GM12892 (cell line): ENCODE measurements at regions not wholly inside any gene's neighbourhood (a gene's known extent, or its start where the extent isn't known, plus 50 kb on each side); places are given as distances from the start of the nearest gene placed in this dataset.

Source experiments
- POLR2A ChIP-seq: IDR thresholded peaks from 2 replicates; pipeline ENCODE4 v1.6.1; 2011; ENCODE audit warnings: low read depth, low read length, control low read depth
- POLR2AphosphoS5 ChIP-seq: IDR thresholded peaks from 2 replicates; pipeline ENCODE4 v1.6.1; 2011; ENCODE audit warnings: low read depth, low read length, control low read depth

GRCh38 chr13:21949818-21950429 is 279.1 kb downstream of the FGF9 start:
- TF ChIP-seq POLR2AphosphoS5 (no peak), POLR2A (no peak)
